ENCODE measurements at regions not wholly inside any gene's neighbourhood (a gene's known extent, or its start where the extent isn't known, plus 50 kb on each side); places are given as distances from the start of the nearest gene placed in this dataset.
"Not testable (repeated sequence)": the region's sequence is repeated elsewhere in the genome, so short reads cannot be mapped to it uniquely, and the experiment has no call there.

DNA sequence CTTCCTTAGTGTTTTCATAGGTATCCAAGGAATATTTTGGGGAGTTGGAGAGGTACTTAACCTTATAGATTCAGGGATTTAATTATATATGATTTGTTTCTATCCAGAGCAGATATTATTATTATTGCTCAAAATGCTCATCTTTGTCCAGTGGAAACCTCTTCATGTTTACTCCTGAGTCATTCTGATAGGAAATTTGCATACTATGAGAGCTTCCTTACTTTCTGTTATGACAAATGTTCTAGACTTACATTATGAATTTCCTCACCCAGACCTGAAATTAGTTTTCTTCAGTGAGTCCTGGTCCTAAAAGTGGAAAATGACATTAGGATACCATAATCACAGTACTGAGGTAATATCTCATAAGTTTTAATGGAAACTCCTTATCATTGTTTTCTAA, 57.5 kb upstream of the PLPPR5 start:
- ChIA-PET CTCF (no interaction called here), POLR2A (no interaction called here)
- H3K4me1 ChIP-seq (ENCODE audit: insufficient read depth, low read length), result no peaks in the 10 kb centered on the region
- H3K27ac Mint-ChIP-seq, result no peak overlapping the region
- intact Hi-C loops (cut with DNase I, micrococcal nuclease), result no loop called here
- TF ChIP-seq, protein P1, sequence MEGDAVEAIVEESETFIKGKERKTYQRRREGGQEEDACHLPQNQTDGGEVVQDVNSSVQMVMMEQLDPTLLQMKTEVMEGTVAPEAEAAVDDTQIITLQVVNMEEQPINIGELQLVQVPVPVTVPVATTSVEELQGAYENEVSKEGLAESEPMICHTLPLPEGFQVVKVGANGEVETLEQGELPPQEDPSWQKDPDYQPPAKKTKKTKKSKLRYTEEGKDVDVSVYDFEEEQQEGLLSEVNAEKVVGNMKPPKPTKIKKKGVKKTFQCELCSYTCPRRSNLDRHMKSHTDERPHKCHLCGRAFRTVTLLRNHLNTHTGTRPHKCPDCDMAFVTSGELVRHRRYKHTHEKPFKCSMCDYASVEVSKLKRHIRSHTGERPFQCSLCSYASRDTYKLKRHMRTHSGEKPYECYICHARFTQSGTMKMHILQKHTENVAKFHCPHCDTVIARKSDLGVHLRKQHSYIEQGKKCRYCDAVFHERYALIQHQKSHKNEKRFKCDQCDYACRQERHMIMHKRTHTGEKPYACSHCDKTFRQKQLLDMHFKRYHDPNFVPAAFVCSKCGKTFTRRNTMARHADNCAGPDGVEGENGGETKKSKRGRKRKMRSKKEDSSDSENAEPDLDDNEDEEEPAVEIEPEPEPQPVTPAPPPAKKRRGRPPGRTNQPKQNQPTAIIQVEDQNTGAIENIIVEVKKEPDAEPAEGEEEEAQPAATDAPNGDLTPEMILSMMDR (IDR thresholded peaks at IDR 0.05), result no peak
- H3K4me3 Mint-ChIP-seq, result no peak overlapping the region
- H3K9me3 ChIP-seq (ENCODE audit: control insufficient read depth in 1 of 2, insufficient read depth in 1 of 2, low read length in 2 of 2), result no peaks in the 10 kb centered on the region
- no peaks in the 10 kb centered on the region for H3K9me3 Mint-ChIP-seq
- H3K36me3 Mint-ChIP-seq (ENCODE audit: low read depth), result no peaks in the 10 kb centered on the region
- no peaks in the 10 kb centered on the region for H3K4me1 Mint-ChIP-seq (ENCODE audit: low read depth)
- ATAC-seq (ENCODE audit: poor library complexity), result no peak
- peaks cover 25% of the 10 kb centered on the region for H3K27me3 Mint-ChIP-seq
- H3K27ac ChIP-seq (ENCODE audit: low read depth in 1 of 2, low read length in 2 of 2), result no peak overlapping the region
- H3K4me3 ChIP-seq (ENCODE audit: low read length), result no peak overlapping the region
- DNase-seq, result no peak
- peaks cover 0 to 3% of the 10 kb centered on the region in 2 experiments for H3K27me3 ChIP-seq (ENCODE audit: control insufficient read depth in 1 of 2, insufficient read depth in 2 of 2, low read length in 2 of 2)
- H3K36me3 ChIP-seq (ENCODE audit: insufficient read depth, low read length), result no peaks in the 10 kb centered on the region

DNA sequence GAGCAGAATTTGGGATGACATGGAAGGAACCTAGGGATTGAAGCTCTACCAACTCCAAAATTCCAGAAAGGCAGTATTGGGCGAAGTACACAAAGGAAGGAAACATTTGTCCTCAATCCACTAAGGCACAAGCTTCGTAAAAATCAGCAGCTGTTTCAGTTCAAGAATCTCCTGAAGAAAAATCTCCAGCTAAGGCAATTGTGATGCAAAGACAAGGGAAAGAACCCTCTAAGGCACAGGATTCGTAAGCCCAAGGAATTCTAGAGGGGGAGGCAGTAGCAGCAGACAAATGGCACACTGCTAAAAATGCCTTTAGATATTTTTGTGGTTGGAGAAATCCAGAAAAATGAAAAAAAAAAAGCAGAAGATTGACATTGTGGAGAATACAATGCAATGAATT, 64.5 kb upstream of the PLPPR5 start:
- Histone ChIP-seq H3K4me1 (ENCODE audit: insufficient read depth, low read length) (no peaks in the 10 kb centered on the region), H3K27ac (ENCODE audit: low read depth in 1 of 2, low read length in 2 of 2) (no peak overlapping the region), H3K9me3 (ENCODE audit: control insufficient read depth in 1 of 2, insufficient read depth in 1 of 2, low read length in 2 of 2) (no peaks in the 10 kb centered on the region), H3K27me3 (ENCODE audit: control insufficient read depth in 1 of 2, insufficient read depth in 2 of 2, low read length in 2 of 2) (peaks cover 0 to 3% of the 10 kb centered on the region in 2 experiments), H3K36me3 (ENCODE audit: insufficient read depth, low read length) (no peaks in the 10 kb centered on the region), H3K4me3 (ENCODE audit: low read length) (no peak overlapping the region)
- H3K9me3 Mint-ChIP-seq, result no peaks in the 10 kb centered on the region
- DNase-seq (no peak), ATAC-seq (ENCODE audit: poor library complexity) (no peak)
- peaks cover 4% of the 10 kb centered on the region for H3K27me3 Mint-ChIP-seq
- intact Hi-C loops (cut with DNase I, micrococcal nuclease), result no loop called here
- CTCF ChIA-PET, result no interaction called here
- no peaks in the 10 kb centered on the region for H3K4me1 Mint-ChIP-seq (ENCODE audit: low read depth)
- no peak overlapping the region for H3K27ac Mint-ChIP-seq
- TF ChIP-seq, protein P1 (IDR thresholded peaks at IDR 0.05), result no peak
- POLR2A ChIA-PET, result no interaction called here
- no peaks in the 10 kb centered on the region for H3K36me3 Mint-ChIP-seq (ENCODE audit: low read depth)
- H3K4me3 Mint-ChIP-seq, result no peak overlapping the region

- H3K36me3 Mint-ChIP-seq (ENCODE audit: low read depth); H3K27ac Mint-ChIP-seq; intact Hi-C loops (cut with DNase I, micrococcal nuclease); H3K9me3 Mint-ChIP-seq; H3K9me3 ChIP-seq (ENCODE audit: control insufficient read depth in 1 of 2, insufficient read depth in 1 of 2, low read length in 2 of 2); H3K27me3 ChIP-seq (ENCODE audit: control insufficient read depth in 1 of 2, insufficient read depth in 2 of 2, low read length in 2 of 2); H3K4me3 ChIP-seq (ENCODE audit: low read length); H3K27me3 Mint-ChIP-seq; H3K27ac ChIP-seq (ENCODE audit: low read depth in 1 of 2, low read length in 2 of 2); H3K4me3 Mint-ChIP-seq; POLR2A ChIA-PET; H3K4me1 Mint-ChIP-seq (ENCODE audit: low read depth); CTCF ChIA-PET; H3K36me3 ChIP-seq (ENCODE audit: insufficient read depth, low read length); H3K4me1 ChIP-seq (ENCODE audit: insufficient read depth, low read length); ATAC-seq (ENCODE audit: poor library complexity); DNase-seq: not testable (repeated sequence)
Measured at GRCh38 chr1:99078529-99078928, 73.9 kb upstream of the PLPPR5 start.

- Mint-ChIP-seq H3K4me1 (ENCODE audit: low read depth) (no peaks in the 10 kb centered on the region), H3K27me3 (no peaks in the 10 kb centered on the region)
Measured at GRCh38 chr1:99082366-99082765, 77.7 kb upstream of the PLPPR5 start.

More at GRCh38 chr1:99082366-99082765, 77.7 kb upstream of the PLPPR5 start:
- Histone ChIP-seq H3K4me1 (ENCODE audit: insufficient read depth, low read length) (no peaks in the 10 kb centered on the region), H3K9me3 (ENCODE audit: control insufficient read depth in 1 of 2, insufficient read depth in 1 of 2, low read length in 2 of 2) (no peaks in the 10 kb centered on the region), H3K36me3 (ENCODE audit: insufficient read depth, low read length) (no peaks in the 10 kb centered on the region), H3K27me3 (ENCODE audit: control insufficient read depth in 1 of 2, insufficient read depth in 2 of 2, low read length in 2 of 2) (no peaks in the 10 kb centered on the region), H3K4me3 (ENCODE audit: low read length) (no peak overlapping the region), H3K27ac (ENCODE audit: low read depth in 1 of 2, low read length in 2 of 2) (no peak overlapping the region)
- POLR2A ChIA-PET, result no interaction called here
- H3K36me3 Mint-ChIP-seq (ENCODE audit: low read depth), result no peaks in the 10 kb centered on the region
- no peak overlapping the region for H3K27ac Mint-ChIP-seq
- no peaks in the 10 kb centered on the region for H3K9me3 Mint-ChIP-seq
- intact Hi-C loops (cut with DNase I, micrococcal nuclease), result no loop called here
- ATAC-seq (ENCODE audit: poor library complexity) (no peak), DNase-seq (no peak)
- TF ChIP-seq, protein P1 (IDR thresholded peaks at IDR 0.05), result no peak
- CTCF ChIA-PET, result no interaction called here
- no peak overlapping the region for H3K4me3 Mint-ChIP-seq

Measured in CD4-positive, alpha-beta T cell (primary cell).